Caki2 (cell line): ENCODE measurements at regions not wholly inside any gene's neighbourhood (a gene's known extent, or its start where the extent isn't known, plus 50 kb on each side); places are given as distances from the start of the nearest gene placed in this dataset.
"Not testable (repeated sequence)": the region's sequence is repeated elsewhere in the genome, so short reads cannot be mapped to it uniquely, and the experiment has no call there.

Source experiments
- DNase-seq: peaks from one replicate; pipeline ENCODE4 v3.0.0-alpha.2; 2015; ENCODE audit warnings: low read depth
- in situ Hi-C: cut with HindIII; loops from 2 replicates; pipeline ENCODE4 v1.10.0; 2016; ENCODE audit warnings: low sequenced_read_pairs, low pct_unique_long_range_greater_than_20kb, mixed read lengths

DNA sequence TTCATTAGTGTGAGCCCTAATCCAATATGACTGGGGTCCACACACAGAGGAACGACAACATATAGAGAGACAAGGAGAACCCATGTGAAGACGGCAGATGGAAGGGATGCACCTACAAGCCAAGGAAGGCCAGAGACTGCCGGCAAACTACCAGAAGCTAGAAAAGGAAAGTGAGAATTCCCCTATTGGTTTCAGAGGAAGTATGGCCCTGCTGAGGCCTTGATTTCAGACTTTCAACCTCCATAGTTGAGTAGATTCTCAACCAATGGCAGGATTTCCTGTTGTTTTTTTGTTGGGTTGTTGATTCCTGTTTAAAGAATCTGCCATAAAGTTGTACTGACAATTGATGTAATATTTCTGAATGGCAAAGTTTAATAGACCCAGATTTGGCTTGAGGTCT is 241.5 kb downstream of the SATB2 start:
- no peak for DNase-seq
- in situ Hi-C loops = no loop called here

DNA sequence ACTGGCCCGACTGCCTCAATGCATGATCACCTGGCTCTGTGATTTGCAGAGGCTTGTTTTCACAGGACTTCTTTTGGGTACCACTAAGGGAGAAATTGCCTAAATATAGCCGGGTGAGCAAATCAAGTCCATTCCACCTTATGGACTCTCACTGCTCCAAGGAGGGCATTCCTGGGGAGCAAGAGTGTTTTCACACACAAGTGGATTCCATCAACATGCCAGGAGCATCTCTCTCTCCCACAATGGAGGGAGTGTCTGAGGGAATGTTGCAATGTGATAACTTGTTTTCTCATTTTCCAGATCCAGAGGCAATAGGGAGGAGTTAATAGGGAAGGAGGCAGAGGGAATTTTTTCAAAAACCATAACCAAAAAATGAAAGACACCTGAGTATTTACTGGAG is 250.7 kb downstream of the SATB2 start:
- in situ Hi-C loops = no loop called here
- DNase-seq = no peak

DNA sequence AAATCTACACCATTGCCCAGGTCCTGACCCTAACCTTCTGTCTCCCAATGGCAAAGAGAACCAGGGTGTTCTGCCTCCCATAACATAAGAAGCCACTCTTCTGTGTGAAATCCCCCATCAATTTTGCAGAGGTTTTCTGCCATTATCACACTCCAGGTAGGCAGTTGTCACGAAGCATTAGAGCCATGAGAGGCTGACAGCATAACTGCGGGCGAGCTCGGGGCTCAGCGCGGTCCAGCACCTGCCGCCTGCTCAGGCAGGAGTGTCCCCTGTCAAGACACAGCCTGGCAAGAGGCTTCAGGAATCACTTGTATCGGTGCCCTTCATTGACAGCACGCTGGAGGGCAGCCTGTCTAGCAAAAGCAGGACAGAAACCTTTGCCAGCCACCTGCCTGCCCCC is 251.2 kb downstream of the SATB2 start:
- in situ Hi-C loops = no loop called here
- no peak for DNase-seq

DNA sequence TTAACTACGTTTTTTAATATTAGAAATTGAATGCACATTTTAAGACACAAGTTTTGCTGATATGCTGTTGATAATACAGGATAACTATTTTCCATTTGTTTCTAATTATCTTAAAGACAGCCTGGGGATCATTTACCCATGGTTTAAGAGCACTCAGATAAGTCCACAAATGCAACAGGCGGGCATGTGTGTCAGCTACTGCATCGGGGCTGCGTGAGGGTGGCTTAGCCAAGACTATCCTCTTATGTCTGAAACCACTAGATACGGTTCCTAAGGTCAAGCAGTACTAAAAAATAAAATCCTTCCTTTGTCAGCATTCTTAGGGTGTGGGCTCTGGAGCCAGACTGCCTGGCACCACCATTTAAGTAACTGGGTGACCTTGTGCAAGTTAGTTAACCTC is 254.8 kb downstream of the SATB2 start:
- no peak for DNase-seq
- in situ Hi-C loops = no loop called here

GRCh38 chr2:199201539-199201938 is 256.2 kb downstream of the SATB2 start:
- in situ Hi-C loops = no loop called here
- DNase-seq = no peak

- DNase-seq = no peak
- in situ Hi-C loops = no loop called here
These were observed 257.9 kb downstream of the SATB2 start for GRCh38 chr2:199199797-199200196.

DNA sequence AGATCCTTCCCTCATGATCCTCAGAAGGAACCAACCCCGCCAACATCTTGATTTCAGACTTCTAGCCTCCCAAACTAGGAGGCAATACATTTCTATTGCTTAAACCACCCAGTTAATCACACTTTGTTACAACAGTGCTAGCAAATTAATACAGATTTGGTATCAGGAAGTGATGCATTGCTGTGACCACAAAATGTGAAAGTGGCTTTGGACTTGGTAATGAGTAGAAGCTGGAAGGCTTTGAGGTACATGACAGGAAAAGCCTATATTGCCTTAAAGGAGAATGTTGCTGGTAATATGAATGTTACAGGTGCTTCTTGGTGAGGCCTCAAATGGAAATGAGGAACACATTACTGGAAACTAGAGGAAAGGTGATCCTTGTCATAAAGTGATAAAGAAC is 260.3 kb downstream of the SATB2 start:
- in situ Hi-C loops = no loop called here
- DNase-seq = no peak

DNA sequence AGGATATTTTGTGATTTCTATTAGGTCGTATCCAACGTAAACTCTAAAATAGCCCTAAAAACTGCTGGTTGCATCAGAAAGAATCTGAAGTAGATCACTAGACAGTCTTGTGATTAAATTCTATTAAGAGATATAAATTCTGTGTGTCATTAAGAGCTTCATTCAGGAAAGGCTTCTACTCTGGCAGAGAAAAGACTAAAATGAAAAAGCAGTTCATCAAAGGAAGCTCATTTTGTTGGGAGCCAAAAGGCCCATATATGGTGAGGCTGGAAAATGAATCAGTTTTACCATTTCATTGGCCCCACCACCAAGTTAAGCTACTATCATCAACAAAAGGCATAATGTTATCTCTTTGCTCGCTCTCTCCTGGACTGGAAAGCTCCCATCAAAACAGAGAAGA is 261.1 kb downstream of the SATB2 start:
- in situ Hi-C loops = no loop called here
- no peak for DNase-seq

GRCh38 chr2:199195927-199196502 is 261.7 kb downstream of the SATB2 start:
- in situ Hi-C loops = no loop called here
- DNase-seq = no peak

DNA sequence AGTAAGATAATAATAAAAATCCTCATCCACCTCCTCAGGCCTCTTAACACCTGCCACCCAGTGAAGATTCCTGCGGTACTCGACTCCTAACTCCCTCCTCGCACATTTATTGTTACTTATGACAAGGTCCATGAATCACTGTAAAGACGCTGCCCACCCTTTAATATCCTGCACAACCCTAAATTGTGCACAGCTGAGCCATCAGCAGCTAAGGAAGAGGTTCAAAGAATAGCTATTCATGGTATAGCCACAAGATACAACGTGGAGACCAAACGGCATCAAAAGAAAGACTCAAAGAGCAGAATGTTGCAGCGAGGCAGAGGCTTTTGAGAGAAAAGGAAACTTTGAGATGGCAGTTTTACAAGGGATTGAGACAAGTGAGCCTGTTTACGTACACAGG is 266.3 kb downstream of the SATB2 start:
- in situ Hi-C loops = no loop called here
- no peak for DNase-seq

- in situ Hi-C loops = no loop called here
- DNase-seq = no peak
These were observed 268.5 kb downstream of the SATB2 start for GRCh38 chr2:199189229-199189628.

DNA sequence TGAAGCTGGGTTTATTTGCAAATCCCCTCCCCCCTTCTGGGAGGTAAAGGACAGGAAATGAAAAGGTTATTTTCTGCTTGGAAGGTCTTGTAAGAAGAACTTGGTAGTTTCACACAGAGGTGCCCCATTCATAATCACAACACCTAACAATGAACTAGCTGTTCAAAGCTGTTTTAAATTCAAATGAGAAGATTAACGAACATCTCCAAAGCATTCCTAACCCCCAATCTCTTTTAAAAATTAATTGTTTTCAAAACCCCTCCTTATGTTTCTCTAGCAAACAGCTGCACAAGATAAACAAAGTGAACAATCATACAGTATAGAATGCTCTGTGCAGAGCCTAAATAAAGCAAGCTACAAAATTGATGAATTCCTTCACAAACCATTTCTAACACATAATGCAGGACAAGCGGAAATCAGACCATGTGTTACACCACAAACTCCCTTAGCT is 271.4 kb downstream of the SATB2 start:
- no peak for DNase-seq
- in situ Hi-C loops = no loop called here

DNA sequence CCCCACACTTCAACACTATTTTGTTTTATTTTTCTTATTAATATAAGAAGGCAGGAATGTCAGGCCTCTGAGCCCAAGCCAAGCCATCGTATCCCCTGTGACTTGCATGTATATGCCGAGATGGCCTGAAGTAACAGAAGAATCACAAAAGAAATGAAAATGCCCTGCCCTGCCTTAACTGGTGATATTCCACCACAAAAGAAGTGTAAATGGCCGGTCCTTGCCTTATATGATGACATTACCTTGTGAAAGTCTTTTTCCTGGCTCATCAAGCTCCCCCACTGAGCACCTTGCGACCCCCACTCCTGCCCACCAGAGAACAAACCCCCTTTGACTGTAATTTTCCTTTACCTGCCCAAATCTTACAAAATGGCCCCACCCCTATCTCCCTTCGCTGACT is 272.6 kb downstream of the SATB2 start:
- DNase-seq, in situ Hi-C loops: not testable (repeated sequence)

DNA sequence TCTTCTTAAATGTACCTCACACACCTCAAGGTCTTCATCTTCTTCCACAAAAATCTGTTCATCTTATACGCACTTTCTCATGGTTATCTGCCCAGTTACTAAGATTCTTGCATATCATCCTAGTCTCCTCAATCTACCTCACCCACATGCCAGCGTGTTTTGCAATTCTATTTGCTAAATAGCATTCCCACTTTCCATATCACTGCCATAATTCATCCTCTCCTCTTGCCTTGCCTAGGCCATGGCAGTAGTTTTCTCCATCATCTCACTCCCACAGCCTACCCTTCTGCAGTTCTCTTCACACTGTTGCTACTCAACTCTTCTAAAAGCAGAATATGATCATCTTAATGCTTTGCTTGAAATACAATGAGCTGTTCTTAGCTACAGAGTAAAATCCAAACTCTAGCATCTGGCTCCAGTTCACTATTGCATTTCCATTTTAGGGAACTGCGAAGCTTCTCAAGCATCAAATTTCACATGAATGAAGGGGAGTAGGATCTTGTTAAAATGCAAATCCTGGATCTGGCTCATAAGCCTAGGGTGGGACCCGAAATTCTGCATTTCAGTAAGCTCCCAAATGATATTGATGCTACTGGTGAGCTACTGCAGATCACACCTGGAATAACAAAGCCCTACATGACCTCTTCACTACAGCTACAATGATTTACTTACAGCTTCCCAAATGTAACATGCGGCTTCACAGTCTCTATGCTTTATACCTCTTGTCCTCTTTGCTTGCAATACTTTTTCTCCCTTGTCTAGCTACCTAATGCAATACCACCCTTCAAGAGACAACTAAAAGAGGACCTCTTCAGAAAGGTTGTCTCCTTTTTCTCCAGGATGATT is 293.9 kb downstream of the SATB2 start:
- in situ Hi-C loops = no loop called here
- no peak for DNase-seq

DNA sequence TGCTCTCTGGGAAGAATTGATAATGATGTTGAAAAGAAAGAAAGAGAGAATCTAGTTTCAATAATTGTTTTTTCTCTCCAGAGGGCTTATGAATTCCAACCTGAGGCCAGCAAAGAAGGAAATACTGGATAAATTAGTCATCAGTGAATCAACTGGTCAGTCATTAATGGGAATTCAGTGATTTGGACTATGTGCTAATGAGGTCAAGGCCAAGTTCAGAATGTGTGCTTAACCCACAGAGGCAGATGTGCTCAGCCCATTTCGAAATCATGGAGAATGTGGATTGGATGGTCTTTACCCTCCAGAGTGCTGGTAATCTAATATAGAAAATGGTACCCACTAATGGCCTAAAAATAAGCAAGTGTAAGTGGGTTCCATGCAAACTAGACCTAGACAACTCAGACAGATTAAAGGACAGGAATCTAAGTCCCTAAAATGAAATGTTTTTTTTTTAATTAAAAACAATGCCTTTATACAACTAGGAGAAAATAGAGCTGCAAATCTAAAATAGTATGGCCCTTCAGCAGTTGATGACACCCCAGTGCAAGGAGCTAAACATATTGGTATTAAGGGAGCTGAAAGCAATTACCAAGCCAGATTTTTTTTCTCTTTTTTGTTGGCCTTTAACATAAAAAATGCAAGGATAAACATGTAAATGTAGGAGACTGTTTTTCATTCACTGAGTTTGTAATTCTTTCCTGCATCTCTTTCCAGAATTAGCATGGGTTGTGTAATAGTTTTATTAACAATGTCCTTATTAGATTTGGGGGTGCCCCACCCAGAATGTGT is 296.9 kb downstream of the SATB2 start:
- in situ Hi-C loops = no loop called here

GRCh38 chr2:199160081-199160480 is 297.7 kb downstream of the SATB2 start:
- DNase-seq = no peak
- in situ Hi-C loops = no loop called here

More for the DNA sequence above, 296.9 kb downstream of the SATB2 start:
- peak; percentile 70 for DNase-seq

DNA sequence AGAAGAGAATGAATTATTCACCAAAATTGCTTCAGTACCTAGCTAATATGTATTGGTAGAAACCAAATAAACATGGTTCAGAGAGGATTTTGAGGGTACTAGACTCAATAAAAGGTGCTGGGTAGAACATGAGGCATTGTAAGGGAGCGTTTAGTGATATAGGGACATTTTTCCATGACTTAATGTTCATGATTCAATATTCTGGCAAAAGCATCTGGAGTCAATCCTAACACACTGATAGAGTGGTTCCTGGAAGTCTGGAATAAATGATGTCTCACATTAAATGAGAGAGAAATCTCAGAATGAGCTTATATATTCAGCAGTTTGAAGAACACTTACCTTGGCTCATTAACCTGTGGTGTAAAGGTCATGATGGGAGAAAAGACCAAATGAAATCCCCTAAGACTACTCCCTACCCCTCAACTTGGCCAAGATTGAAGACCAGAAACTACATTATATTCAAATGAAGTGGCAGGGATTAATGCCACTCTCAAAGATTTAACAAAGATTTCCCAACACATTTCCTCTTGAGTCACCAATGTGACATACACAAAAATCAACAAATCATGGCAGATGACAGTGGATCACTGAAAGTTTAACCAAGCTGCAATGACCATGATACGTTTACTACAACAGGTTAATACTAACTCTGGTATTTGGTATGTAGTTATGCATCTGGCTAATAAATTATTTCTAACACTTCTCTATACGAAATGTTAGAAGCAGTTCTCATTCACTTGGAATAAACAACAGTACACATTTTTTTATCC is 309.5 kb downstream of the SATB2 start:
- in situ Hi-C loops = no loop called here
- peak; percentile 17 for DNase-seq

- in situ Hi-C loops = no loop called here
- no peak for DNase-seq
These were observed 310.5 kb downstream of the SATB2 start for GRCh38 chr2:199147216-199147615.
